Activated T-cell treated with anti-CD3 and anti-CD28 coated beads for 24 hours (primary cell): ENCODE measurements at regions not wholly inside any gene's neighbourhood (a gene's known extent, or its start where the extent isn't known, plus 50 kb on each side); places are given as distances from the start of the nearest gene placed in this dataset.

Experiments
- DNase-seq: peaks from one replicate; pipeline ENCODE4 v3.0.0-alpha.2; 2020; ENCODE audit warnings: low read depth

- no peak for DNase-seq
Measured at GRCh38 chr1:4087530-4088420, 187.7 kb upstream of the C1orf174 start.

GRCh38 chr1:4088676-4089075 is 188.6 kb upstream of the C1orf174 start:
- DNase-seq: no peak

GRCh38 chr1:4089421-4090175 is 189.5 kb upstream of the C1orf174 start:
- DNase-seq: no peak

GRCh38 chr1:4090556-4090955 is 190.5 kb upstream of the C1orf174 start:
- no peak for DNase-seq

GRCh38 chr1:4090976-4091660 is 191.0 kb upstream of the C1orf174 start:
- no peak for DNase-seq

- no peak for DNase-seq
Measured at GRCh38 chr1:4091996-4092395, 191.9 kb upstream of the C1orf174 start.

GRCh38 chr1:4093856-4094565 is 193.9 kb upstream of the C1orf174 start:
- DNase-seq: no peak

GRCh38 chr1:4095433-4095971 is 195.4 kb upstream of the C1orf174 start:
- DNase-seq: no peak

GRCh38 chr1:4101459-4102161 is 201.5 kb upstream of the C1orf174 start:
- no peak for DNase-seq

- DNase-seq: no peak
Measured at GRCh38 chr1:4105300-4105880, 205.3 kb upstream of the C1orf174 start.

- no peak for DNase-seq
Measured at GRCh38 chr1:4106731-4107130, 206.7 kb upstream of the C1orf174 start.

GRCh38 chr1:4107291-4107690 is 207.2 kb upstream of the C1orf174 start:
- DNase-seq: no peak

GRCh38 chr1:4108331-4108730 is 208.3 kb upstream of the C1orf174 start:
- DNase-seq: no peak

GRCh38 chr1:4108758-4109627 is 208.9 kb upstream of the C1orf174 start:
- DNase-seq: no peak

- no peak for DNase-seq
Measured at GRCh38 chr1:4109628-4109940, 209.5 kb upstream of the C1orf174 start.

- DNase-seq: no peak
Measured at GRCh38 chr1:4110888-4111287, 210.8 kb upstream of the C1orf174 start.

GRCh38 chr1:4113897-4114296 is 213.8 kb upstream of the C1orf174 start:
- DNase-seq: no peak

- DNase-seq: no peak
Measured at GRCh38 chr1:4115191-4115900, 215.3 kb upstream of the C1orf174 start.

- DNase-seq: no peak
Measured at GRCh38 chr1:4117196-4117595, 217.1 kb upstream of the C1orf174 start.
